WTC11 (cell line): ENCODE measurements at regions not wholly inside any gene's neighbourhood (a gene's known extent, or its start where the extent isn't known, plus 50 kb on each side); places are given as distances from the start of the nearest gene placed in this dataset.

Source experiments
- ATAC-seq: fragments of 200-7000 bp; cut with Tn5 transposase; 2 replicates; pipeline ENCODE4 v1.10.0; 2021; ENCODE audit warnings: mild to moderate bottlenecking, moderate library complexity
- CTCF ChIA-PET: fragments of 300-600 bp; sonication (Branson Sonifier 250); formaldehyde crosslinking; loops from one replicate; lab custom pipeline; 2021; ENCODE audit warnings: antibody characterized with exemption; lab: Charles Lee
- POLR2A ChIA-PET: fragments of 350-600 bp; sonication (Branson Sonifier 250); formaldehyde crosslinking; loops from one replicate; lab custom pipeline; 2021; ENCODE audit warnings: antibody characterized with exemption; lab: Charles Lee
- DNase-seq: peaks from one replicate; pipeline ENCODE4 v3.0.0; 2021; ENCODE audit warnings: low spot score
- H3K27ac Mint-ChIP-seq: 2 replicates; pipeline ENCODE4 v1.8.0; 2021; ENCODE audit warnings: mixed read lengths
- H3K27me3 Mint-ChIP-seq: 2 replicates; pipeline ENCODE4 v1.8.0; 2021; ENCODE audit warnings: low read depth, mild to moderate bottlenecking, moderate library complexity, mixed read lengths
- H3K36me3 Mint-ChIP-seq: 2 replicates; pipeline ENCODE4 v1.8.0; 2021; ENCODE audit warnings: mixed read lengths
- H3K4me1 Mint-ChIP-seq: 2 replicates; pipeline ENCODE4 v1.8.0; 2022; ENCODE audit warnings: mixed read lengths
- H3K4me3 Mint-ChIP-seq: 2 replicates; pipeline ENCODE4 v1.8.0; 2021; ENCODE audit warnings: mild to moderate bottlenecking, moderate library complexity, mixed read lengths
- H3K9me3 Mint-ChIP-seq: 2 replicates; pipeline ENCODE4 v1.8.0; 2021; ENCODE audit warnings: mixed read lengths
- GRHL2 ChIP-seq: fragments of 250-450 bp; sonication (Bioruptor Pico); IDR thresholded peaks from 2 replicates; pipeline ENCODE4 v1.8.0; 2022; ENCODE audit warnings: mild to moderate bottlenecking, moderate library complexity; ENCODE audit not compliant: insufficient replicate concordance, severe bottlenecking
- NFE2L1 ChIP-seq: sonication (generic); formaldehyde crosslinking; IDR thresholded peaks from 2 replicates; pipeline ENCODE4 v1.8.1; 2023; ENCODE audit warnings: missing genetic modification reagents
- SMAD4 ChIP-seq: sonication (generic); formaldehyde crosslinking; IDR thresholded peaks from 2 replicates; pipeline ENCODE4 v1.8.0; 2022; ENCODE audit warnings: mild to moderate bottlenecking, missing genetic modification reagents
- ZNF138 ChIP-seq: sonication (generic); formaldehyde crosslinking; conservative IDR thresholded peaks from 2 replicates; pipeline ENCODE4 v1.8.1; 2022; ENCODE audit warnings: mild to moderate bottlenecking, moderate library complexity, missing genetic modification reagents
- ZNF416 ChIP-seq: fragments of 250-450 bp; sonication (Bioruptor Pico); IDR thresholded peaks from 2 replicates; pipeline ENCODE4 v1.9.0; 2021; ENCODE audit warnings: mild to moderate bottlenecking, inconsistent platforms
- ZNF671 ChIP-seq: fragments of 250-450 bp; sonication (Bioruptor Pico); IDR thresholded peaks from 2 replicates; pipeline ENCODE4 v1.8.0; 2021; ENCODE audit warnings: mild to moderate bottlenecking
- TF ChIP-seq, protein P1 (sequence below): fragments of 200-600 bp; IDR thresholded peaks from 2 replicates; pipeline ENCODE4 v1.8.0; 2022; ENCODE audit warnings: antibody characterized with exemption
- TF ChIP-seq, protein P2 (sequence below): sonication (generic); formaldehyde crosslinking; IDR thresholded peaks from 2 replicates; pipeline ENCODE4 v1.8.1; 2023; ENCODE audit warnings: mild to moderate bottlenecking, missing genetic modification reagents
- TF ChIP-seq, protein P3 (sequence below): fragments of 250-450 bp; sonication (Bioruptor Pico); IDR thresholded peaks from 2 replicates; pipeline ENCODE4 v1.8.0; 2021; ENCODE audit warnings: mild to moderate bottlenecking
- TF ChIP-seq, protein P4 (sequence below): sonication (generic); formaldehyde crosslinking; IDR thresholded peaks from 2 replicates; pipeline ENCODE4 v1.8.1; 2023; ENCODE audit warnings: mild to moderate bottlenecking, missing genetic modification reagents
- TF ChIP-seq, protein P5 (sequence below): sonication (generic); formaldehyde crosslinking; IDR thresholded peaks from 2 replicates; pipeline ENCODE4 v1.8.0; 2023; ENCODE audit warnings: missing genetic modification reagents, mild to moderate bottlenecking, borderline replicate concordance
- TF ChIP-seq, protein P6 (sequence below): sonication (generic); formaldehyde crosslinking; IDR thresholded peaks from 2 replicates; pipeline ENCODE4 v1.8.0; 2022; ENCODE audit warnings: mild to moderate bottlenecking, missing genetic modification reagents

DNA sequence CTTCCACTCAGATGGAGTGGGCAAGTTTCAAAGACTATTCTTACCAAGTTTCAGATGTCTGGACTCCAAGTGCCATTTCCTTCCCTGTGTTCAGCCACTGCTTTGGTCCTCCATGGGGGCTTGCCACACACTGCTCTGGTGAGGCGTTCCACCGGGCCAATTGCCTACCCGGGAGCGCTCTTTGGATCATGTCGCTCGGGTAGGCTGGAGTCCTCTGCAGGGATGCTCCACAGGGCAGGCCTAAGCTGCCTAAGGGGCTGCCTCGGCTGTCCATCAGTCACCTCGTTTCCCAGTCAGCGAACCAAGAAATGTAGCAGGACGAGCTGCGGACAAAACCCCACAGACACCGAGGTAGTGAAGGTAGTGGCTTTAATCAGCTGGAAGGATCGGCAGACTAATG, 200.7 kb upstream of the KLF8 start (continued):
- TF ChIP-seq, protein P1, sequence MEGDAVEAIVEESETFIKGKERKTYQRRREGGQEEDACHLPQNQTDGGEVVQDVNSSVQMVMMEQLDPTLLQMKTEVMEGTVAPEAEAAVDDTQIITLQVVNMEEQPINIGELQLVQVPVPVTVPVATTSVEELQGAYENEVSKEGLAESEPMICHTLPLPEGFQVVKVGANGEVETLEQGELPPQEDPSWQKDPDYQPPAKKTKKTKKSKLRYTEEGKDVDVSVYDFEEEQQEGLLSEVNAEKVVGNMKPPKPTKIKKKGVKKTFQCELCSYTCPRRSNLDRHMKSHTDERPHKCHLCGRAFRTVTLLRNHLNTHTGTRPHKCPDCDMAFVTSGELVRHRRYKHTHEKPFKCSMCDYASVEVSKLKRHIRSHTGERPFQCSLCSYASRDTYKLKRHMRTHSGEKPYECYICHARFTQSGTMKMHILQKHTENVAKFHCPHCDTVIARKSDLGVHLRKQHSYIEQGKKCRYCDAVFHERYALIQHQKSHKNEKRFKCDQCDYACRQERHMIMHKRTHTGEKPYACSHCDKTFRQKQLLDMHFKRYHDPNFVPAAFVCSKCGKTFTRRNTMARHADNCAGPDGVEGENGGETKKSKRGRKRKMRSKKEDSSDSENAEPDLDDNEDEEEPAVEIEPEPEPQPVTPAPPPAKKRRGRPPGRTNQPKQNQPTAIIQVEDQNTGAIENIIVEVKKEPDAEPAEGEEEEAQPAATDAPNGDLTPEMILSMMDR, result no peak
- TF ChIP-seq SMAD4 (CRISPR knock-in tag), result no peak
- TF ChIP-seq, protein P2, sequence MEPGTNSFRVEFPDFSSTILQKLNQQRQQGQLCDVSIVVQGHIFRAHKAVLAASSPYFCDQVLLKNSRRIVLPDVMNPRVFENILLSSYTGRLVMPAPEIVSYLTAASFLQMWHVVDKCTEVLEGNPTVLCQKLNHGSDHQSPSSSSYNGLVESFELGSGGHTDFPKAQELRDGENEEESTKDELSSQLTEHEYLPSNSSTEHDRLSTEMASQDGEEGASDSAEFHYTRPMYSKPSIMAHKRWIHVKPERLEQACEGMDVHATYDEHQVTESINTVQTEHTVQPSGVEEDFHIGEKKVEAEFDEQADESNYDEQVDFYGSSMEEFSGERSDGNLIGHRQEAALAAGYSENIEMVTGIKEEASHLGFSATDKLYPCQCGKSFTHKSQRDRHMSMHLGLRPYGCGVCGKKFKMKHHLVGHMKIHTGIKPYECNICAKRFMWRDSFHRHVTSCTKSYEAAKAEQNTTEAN (CRISPR knock-in tag), result no peak
- TF ChIP-seq, protein P3, sequence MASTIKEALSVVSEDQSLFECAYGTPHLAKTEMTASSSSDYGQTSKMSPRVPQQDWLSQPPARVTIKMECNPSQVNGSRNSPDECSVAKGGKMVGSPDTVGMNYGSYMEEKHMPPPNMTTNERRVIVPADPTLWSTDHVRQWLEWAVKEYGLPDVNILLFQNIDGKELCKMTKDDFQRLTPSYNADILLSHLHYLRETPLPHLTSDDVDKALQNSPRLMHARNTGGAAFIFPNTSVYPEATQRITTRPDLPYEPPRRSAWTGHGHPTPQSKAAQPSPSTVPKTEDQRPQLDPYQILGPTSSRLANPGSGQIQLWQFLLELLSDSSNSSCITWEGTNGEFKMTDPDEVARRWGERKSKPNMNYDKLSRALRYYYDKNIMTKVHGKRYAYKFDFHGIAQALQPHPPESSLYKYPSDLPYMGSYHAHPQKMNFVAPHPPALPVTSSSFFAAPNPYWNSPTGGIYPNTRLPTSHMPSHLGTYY (CRISPR knock-in tag), result no peak
- TF ChIP-seq GRHL2 (CRISPR knock-in tag), result no peak
- TF ChIP-seq, all 79 proteins: peak for 0

DNA sequence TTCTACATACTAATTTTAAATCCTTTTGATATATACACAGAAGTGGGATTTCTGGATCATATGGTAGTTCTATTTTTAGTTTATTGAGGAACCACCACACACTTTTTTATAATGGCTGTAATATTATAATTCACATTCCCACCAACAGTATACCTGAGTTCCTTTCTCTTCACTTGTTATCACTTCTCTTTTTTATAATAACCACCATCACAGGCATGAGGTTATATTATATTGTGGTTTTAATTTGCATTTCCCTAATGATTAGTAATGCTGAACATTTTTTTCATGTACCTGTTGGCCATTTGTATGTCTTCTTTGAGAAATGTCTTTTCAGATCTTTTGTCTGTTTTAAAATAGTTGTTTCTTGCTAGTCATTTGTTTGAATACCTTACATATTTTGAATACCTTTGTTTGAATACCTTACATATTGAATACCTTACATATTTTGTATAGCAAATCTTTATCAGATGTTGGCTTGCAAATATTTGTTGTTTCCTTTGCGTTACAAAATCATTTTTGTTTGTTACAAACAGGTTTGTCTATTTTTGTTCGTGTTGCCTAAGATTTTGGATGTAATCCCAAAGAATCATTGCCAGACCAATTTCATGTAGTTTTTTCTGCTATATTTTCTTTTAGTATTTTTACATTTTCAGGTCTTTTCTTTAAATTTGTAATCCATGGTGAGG, 198.5 kb upstream of the KLF8 start:
- Mint-ChIP-seq H3K9me3 (peaks cover 19% of the 10 kb centered on the region), H3K27ac (peak overlapping the region; percentile 68)
- POLR2A ChIA-PET, result no interaction called here

More for the DNA sequence above, 198.5 kb upstream of the KLF8 start:
- CTCF ChIA-PET, result no interaction called here
- Mint-ChIP-seq H3K4me1 (peaks cover 23% of the 10 kb centered on the region), H3K4me3 (no peak overlapping the region), H3K36me3 (peaks cover 11% of the 10 kb centered on the region), H3K27me3 (no peaks in the 10 kb centered on the region)
- no peak for DNase-seq
- no peak for TF ChIP-seq ZNF138
- TF ChIP-seq, protein P3 (CRISPR knock-in tag), result no peak
- TF ChIP-seq, protein P4, sequence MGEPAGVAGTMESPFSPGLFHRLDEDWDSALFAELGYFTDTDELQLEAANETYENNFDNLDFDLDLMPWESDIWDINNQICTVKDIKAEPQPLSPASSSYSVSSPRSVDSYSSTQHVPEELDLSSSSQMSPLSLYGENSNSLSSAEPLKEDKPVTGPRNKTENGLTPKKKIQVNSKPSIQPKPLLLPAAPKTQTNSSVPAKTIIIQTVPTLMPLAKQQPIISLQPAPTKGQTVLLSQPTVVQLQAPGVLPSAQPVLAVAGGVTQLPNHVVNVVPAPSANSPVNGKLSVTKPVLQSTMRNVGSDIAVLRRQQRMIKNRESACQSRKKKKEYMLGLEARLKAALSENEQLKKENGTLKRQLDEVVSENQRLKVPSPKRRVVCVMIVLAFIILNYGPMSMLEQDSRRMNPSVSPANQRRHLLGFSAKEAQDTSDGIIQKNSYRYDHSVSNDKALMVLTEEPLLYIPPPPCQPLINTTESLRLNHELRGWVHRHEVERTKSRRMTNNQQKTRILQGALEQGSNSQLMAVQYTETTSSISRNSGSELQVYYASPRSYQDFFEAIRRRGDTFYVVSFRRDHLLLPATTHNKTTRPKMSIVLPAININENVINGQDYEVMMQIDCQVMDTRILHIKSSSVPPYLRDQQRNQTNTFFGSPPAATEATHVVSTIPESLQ (CRISPR knock-in tag), result no peak
- TF ChIP-seq NFE2L1 (CRISPR knock-in tag), result no peak
- no peak for TF ChIP-seq ZNF671 (CRISPR knock-in tag)
- TF ChIP-seq ZNF416 (CRISPR knock-in tag), result no peak
- TF ChIP-seq, protein P5, sequence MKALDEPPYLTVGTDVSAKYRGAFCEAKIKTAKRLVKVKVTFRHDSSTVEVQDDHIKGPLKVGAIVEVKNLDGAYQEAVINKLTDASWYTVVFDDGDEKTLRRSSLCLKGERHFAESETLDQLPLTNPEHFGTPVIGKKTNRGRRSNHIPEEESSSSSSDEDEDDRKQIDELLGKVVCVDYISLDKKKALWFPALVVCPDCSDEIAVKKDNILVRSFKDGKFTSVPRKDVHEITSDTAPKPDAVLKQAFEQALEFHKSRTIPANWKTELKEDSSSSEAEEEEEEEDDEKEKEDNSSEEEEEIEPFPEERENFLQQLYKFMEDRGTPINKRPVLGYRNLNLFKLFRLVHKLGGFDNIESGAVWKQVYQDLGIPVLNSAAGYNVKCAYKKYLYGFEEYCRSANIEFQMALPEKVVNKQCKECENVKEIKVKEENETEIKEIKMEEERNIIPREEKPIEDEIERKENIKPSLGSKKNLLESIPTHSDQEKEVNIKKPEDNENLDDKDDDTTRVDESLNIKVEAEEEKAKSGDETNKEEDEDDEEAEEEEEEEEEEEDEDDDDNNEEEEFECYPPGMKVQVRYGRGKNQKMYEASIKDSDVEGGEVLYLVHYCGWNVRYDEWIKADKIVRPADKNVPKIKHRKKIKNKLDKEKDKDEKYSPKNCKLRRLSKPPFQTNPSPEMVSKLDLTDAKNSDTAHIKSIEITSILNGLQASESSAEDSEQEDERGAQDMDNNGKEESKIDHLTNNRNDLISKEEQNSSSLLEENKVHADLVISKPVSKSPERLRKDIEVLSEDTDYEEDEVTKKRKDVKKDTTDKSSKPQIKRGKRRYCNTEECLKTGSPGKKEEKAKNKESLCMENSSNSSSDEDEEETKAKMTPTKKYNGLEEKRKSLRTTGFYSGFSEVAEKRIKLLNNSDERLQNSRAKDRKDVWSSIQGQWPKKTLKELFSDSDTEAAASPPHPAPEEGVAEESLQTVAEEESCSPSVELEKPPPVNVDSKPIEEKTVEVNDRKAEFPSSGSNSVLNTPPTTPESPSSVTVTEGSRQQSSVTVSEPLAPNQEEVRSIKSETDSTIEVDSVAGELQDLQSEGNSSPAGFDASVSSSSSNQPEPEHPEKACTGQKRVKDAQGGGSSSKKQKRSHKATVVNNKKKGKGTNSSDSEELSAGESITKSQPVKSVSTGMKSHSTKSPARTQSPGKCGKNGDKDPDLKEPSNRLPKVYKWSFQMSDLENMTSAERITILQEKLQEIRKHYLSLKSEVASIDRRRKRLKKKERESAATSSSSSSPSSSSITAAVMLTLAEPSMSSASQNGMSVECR (CRISPR knock-in tag), result no peak
- TF ChIP-seq, protein P6, sequence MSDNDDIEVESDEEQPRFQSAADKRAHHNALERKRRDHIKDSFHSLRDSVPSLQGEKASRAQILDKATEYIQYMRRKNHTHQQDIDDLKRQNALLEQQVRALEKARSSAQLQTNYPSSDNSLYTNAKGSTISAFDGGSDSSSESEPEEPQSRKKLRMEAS (CRISPR knock-in tag), result no peak
- no peak for ATAC-seq
